ENCODE measurements at regions not wholly inside any gene's neighbourhood (a gene's known extent, or its start where the extent isn't known, plus 50 kb on each side); places are given as distances from the start of the nearest gene placed in this dataset.

DNA sequence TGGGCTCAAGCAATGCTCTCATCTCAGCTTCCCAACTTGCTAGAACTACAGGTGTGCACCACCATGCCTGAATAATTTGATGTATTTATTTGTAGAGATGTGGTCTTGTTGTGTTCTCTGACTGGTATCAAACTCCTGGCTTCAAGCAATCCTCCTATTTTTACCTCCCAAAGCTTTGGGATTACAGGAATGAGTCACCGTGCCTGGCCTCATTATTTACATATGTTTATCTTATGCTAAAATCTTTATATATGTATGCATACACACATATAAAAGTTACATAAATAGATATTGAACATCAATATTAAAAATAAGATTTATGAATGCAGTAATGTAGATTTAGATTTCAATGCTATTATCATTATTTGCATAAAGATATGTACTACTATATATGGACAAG, 1634.5 kb upstream of the LRRTM3 start (continued):
- TF ChIP-seq ZNF407 (CRISPR knock-in tag; IDR thresholded peaks at IDR 0.05; ENCODE audit: not compliant biosample characterization) (no peak), ZC3H13 (CRISPR knock-in tag; IDR thresholded peaks at IDR 0.05) (no peak), XBP1 (CRISPR knock-in tag; IDR thresholded peaks at IDR 0.05) (no peak)

DNA sequence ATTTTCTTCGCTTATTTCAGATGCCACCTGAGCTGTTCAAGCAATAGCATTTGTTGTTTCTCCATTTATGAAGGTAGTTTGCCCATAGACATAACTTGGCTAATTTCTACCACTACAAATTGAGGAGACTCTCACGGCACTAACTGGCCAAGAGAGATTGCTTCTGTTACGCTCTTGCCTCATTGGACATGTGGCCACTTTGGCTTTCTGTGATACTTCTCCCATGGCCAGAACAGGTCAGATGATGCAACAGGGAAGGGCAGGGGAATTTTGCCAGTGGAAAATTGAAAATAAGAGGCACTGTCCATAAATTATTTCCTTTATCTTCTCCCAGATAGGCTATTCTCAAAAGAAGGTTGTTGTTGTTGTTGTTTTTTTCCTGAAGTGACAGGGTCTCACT, 1633.3 kb upstream of the LRRTM3 start:
- no peak for ATAC-seq
- no peak for FAIRE-seq
- no TSS peak for BruUV-seq (replicated peaks)
- in situ Hi-C loops (cut with HindIII; ENCODE audit: extremely low pct_ligation_motif_present, low pct_unique_long_range_greater_than_20kb) (no loop called here), intact Hi-C loops (cut with micrococcal nuclease; ENCODE audit: unreplicated experiment) (no loop called here)
- Histone ChIP-seq H3K27me3 (ENCODE audit: control insufficient read depth in 1 of 2, insufficient read depth in 2 of 2, low read length in 2 of 2) (no peaks in the 10 kb centered on the region), H3K36me3 (replicated peaks in 1 of 2; ENCODE audit: control insufficient read depth in 1 of 2, insufficient read depth in 2 of 2, low read length in 2 of 2) (no peaks in the 10 kb centered on the region), H2AFZ (ENCODE audit: low read length) (no peak overlapping the region), H4K20me1 (ENCODE audit: insufficient read depth, low read length) (no peaks in the 10 kb centered on the region), H3K27ac (ENCODE audit: extremely low read length, insufficient read depth, low read length) (no peak overlapping the region), H3K4me2 (ENCODE audit: low read depth, low read length) (no peak overlapping the region), H3K4me1 (ENCODE audit: insufficient read depth, low read length) (no peaks in the 10 kb centered on the region), H3K9me3 (ENCODE audit: low read length) (no peaks in the 10 kb centered on the region), H3K4me3 (replicated peaks in 1 of 3; ENCODE audit: insufficient read depth in 1 of 3, low read depth in 2 of 3, low read length in 3 of 3) (no peak overlapping the region), H3K79me2 (ENCODE audit: insufficient read depth, low read length) (no peaks in the 10 kb centered on the region), H3K9ac (ENCODE audit: insufficient read depth, low read depth, low read length) (no peak overlapping the region)
- TF ChIP-seq, protein P1, sequence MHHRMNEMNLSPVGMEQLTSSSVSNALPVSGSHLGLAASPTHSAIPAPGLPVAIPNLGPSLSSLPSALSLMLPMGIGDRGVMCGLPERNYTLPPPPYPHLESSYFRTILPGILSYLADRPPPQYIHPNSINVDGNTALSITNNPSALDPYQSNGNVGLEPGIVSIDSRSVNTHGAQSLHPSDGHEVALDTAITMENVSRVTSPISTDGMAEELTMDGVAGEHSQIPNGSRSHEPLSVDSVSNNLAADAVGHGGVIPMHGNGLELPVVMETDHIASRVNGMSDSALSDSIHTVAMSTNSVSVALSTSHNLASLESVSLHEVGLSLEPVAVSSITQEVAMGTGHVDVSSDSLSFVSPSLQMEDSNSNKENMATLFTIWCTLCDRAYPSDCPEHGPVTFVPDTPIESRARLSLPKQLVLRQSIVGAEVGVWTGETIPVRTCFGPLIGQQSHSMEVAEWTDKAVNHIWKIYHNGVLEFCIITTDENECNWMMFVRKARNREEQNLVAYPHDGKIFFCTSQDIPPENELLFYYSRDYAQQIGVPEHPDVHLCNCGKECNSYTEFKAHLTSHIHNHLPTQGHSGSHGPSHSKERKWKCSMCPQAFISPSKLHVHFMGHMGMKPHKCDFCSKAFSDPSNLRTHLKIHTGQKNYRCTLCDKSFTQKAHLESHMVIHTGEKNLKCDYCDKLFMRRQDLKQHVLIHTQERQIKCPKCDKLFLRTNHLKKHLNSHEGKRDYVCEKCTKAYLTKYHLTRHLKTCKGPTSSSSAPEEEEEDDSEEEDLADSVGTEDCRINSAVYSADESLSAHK (CRISPR knock-in tag; IDR thresholded peaks at IDR 0.05; ENCODE audit: borderline replicate concordance) = no peak
- TF ChIP-seq ZBTB3 (CRISPR knock-in tag; IDR thresholded peaks at IDR 0.05; ENCODE audit: borderline replicate concordance, low read depth) (no peak), TEAD3 (CRISPR knock-in tag; optimal IDR thresholded peaks at IDR 0.05; ENCODE audit: borderline replicate concordance) (no peak), MTF1 (CRISPR knock-in tag; IDR thresholded peaks at IDR 0.05) (no peak), SRSF4 (IDR thresholded peaks at IDR 0.05; ENCODE audit: low read depth, low read length, poor library complexity, severe bottlenecking) (no peak), SNRNP70 (IDR thresholded peaks at IDR 0.05; ENCODE audit: low read depth, low read length) (no peak)
- TF ChIP-seq, protein P2, sequence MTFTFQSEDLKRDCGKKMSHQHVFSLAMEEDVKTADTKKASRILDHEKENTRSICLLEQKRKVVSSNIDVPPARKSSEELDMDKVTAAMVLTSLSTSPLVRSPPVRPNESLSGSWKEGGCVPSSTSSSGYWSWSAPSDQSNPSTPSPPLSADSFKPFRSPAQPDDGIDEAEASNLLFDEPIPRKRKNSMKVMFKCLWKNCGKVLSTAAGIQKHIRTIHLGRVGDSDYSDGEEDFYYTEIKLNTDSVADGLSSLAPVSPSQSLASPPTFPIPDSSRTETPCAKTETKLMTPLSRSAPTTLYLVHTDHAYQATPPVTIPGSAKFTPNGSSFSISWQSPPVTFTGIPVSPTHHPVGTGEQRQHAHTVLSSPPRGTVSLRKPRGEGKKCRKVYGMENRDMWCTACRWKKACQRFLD (CRISPR knock-in tag; IDR thresholded peaks at IDR 0.05; ENCODE audit: borderline replicate concordance) = no peak
- DNase-seq (ENCODE audit: low spot score) = no peak
- POLR2A ChIA-PET = no interaction called here
- 22% methylated on average over 3 of the region's 3 CpGs for whole genome bisulfite sequencing (ENCODE audit: low lambda C conversion rate)
- CTCF ChIA-PET (ENCODE audit: low intra/inter-chr PET ratio, low total read pairs) = no interaction called here

Data from HepG2 (cell line).